DMS114 treated with DMSO at 0.1 percent for 48 hours (cell line): ENCODE measurements at regions not wholly inside any gene's neighbourhood (a gene's known extent, or its start where the extent isn't known, plus 50 kb on each side); places are given as distances from the start of the nearest gene placed in this dataset.

ENCODE experiments used
- DNase-seq: peaks from one replicate; lab custom pipeline; 2025; ENCODE audit not compliant: unreplicated experiment; lab: John Stamatoyannopoulos, UW

DNA sequence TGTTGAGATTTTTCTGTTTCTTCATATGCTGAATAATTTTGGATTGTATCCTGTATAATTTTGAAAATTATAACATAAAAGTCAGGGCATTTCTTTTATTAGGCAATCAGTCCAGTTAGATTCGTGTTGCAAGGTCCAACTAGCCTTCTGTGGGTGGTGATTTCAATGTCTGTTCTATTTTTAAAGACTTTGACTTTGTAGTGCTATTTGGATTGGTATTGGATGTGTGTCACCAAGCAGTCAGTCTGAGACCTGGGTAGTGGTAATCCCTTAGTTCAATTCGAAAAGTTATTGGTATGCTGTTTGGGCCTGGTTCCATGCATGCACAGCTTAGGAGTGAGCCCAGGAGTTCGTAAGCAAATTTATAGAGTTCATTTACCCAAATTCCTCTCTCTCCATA is 82.2 kb downstream of the EPDR1 start:
- DNase-seq: no peak

DNA sequence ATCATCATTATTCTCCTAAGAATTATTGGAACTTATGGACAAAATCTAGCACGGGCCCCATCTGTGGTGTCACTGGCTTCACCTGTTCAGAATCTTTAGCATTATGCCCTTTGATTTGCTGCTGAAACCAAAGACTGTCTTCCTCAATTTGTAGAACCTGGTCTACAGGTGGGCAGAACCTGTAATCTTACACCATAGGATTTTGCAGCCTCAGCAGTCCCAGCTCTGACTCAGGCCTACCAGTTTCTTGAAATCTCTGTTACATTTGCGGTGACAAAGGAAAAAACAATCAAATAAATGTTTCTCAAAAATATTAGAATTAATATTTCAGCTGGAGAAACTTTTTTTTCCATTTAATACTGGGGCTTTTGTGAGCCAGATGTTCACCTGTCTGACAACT is 86.1 kb downstream of the EPDR1 start:
- DNase-seq: no peak

DNA sequence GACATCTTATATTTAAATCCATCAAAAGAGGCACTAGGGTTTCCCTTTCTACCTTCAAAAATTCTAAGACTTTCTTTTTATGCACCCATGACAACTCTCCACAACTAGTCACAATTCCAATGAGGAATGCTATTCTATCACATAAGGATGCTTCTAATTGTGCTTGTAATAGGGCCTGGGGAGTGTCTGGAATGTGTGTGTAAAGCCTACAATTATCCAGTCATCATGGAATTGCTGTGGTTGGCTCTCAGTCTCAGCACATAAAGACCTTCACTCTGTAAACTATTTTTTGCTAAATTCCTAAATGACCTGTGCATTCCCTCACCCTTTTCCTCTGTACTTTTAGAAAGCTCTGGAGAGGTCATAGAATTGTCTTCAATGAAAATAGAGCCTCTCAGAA is 86.7 kb downstream of the EPDR1 start:
- no peak for DNase-seq

DNA sequence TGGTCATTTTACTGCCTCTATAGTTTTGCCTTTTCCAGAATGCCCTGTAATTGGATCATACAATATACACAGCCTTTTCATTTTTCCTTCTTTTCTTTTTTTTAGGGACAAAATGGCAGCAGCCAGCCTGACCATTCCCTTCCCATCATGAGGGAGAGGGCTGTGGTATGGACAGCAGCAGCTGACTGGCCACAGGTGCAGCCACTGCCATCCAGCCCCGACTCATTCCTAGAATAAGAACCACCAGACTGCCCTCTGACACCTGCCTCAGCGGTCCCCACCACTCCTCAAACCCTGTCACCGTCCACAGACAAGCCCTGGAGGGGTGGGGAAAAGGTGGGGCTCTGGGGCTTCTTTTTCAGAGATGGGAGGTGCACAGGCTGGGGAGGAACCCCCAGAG is 92.8 kb downstream of the EPDR1 start:
- no peak for DNase-seq

DNA sequence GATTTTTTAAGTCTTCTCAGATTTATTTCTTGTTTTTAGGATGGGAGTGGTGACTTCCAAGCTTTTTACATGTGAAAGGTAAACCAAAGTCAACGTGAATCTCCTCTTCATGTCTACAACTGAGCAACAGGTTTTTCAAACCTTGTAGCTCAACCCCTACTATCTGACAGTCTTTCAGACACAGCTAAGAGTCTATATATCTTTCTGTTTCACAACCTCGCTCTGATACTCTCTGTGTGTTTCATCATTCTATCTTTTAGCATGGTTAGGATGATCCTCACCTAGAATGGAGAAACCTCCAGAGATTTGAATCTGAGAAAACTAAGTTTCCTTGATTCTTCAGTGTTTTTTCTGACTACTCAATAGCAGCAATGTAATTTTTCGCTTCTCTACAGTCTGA is 96.1 kb downstream of the EPDR1 start:
- no peak for DNase-seq

DNA sequence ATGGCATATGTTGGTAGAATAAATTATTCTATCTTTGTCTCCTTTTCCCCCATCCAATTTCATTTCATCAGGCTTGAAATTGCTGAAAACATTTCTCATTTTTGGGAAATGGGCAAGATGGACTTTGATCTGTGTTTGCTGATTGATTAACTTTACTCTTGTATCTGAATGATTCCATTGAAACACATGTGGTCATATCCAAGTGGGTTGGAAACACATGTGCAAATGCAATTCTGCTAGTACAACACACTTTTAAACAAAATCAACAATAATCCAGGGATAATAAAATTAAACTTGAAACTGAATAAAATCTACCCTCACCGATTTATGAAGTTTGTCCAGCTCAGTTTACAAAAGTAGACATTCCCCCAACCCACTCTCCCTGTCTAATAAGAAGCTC is 96.9 kb downstream of the EPDR1 start:
- DNase-seq: no peak

DNA sequence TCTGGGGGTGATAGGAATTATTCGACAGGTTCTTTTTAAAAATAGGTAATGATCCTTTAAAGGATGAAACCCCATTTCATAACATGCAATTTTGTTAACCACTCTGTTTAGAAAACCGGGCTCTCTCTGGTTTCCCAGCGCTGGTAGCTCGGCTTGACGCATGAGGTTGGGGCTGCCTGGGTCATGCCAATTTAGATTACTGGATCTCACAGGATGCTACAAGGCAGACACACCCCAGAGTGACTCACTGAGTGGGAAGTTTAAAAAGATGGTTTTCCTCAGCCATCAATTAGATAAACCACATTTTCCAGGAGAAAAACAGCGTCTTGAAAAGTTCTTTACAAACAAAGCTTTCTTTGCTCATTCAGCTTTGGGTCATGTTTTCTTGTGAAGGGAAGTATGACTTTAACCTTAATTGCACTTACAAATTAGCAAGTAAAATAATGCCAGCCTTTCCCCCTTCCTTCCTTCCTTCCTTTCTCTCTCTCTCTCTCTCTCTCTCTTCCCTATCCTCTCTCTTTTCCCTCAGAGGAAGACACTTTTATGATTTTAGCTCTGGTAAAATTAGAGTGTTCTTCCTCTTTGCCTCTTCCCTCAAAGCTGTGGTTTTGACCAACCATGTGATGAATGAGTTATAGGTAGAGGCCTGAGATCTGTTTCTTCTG is 99.8 kb downstream of the EPDR1 start:
- DNase-seq: no peak

DNA sequence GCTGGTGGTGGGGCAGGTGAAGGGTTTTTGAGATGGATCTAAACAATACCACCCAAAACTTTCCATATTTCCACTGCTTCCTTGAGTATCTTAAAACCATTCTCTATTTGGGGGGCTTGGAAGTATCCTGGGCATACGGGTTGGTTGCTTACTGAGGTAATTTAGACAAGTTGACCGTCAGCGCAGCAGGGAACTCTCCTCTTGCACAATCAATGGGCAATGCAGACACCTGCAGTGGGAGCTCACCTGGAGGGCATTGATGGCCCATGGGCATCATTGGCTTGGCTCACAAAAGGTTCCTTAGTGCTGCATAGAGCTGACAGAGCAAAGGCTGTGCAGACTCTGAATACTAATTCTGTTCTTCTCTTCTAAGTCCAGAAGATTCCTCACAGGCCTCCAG is 101.5 kb downstream of the EPDR1 start:
- no peak for DNase-seq

DNA sequence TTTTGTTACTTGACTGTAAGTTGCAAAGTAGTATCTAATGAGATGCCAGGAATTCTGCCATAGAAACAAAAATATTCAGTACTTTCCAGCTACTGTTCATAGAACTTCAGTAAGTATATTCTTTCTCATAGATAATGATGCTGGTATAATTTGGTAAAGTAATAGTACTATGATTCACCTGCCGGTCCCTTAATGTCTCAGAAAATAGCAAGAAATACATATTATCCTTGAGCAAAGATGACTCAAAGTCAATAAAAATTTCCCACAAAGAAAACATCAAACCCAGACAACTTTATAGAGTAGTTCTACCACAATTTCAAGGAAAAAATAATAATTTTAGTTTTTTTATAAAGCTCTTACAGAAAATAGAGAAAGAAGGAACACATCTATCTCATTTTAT is 105.4 kb downstream of the EPDR1 start:
- no peak for DNase-seq

DNA sequence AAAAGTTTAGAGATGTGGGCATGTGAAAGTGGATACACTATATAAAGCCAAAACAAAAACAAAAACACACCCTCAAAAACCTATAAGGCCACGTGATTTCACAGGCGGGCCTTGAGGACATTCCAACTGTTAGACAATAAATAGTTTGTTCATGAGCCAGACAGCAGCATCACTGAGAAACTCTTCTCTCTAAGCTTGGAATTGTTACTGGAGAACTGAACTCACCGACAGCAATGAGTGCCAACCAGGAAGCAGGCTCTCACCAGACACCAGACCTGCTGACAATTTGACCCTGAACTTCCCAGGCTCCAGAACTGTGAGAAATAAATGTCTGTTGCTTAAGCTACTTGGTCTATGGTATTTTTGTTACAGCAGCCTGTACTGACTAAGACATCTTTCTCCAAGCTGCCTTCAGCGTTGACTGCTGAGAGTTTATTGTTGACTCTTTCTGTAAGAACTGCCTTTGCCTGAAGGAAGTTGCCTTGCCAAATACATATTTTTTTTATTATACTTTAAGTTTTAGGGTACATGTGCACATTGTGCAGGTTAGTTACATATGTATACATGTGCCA is 107.5 kb downstream of the EPDR1 start:
- no peak for DNase-seq

DNA sequence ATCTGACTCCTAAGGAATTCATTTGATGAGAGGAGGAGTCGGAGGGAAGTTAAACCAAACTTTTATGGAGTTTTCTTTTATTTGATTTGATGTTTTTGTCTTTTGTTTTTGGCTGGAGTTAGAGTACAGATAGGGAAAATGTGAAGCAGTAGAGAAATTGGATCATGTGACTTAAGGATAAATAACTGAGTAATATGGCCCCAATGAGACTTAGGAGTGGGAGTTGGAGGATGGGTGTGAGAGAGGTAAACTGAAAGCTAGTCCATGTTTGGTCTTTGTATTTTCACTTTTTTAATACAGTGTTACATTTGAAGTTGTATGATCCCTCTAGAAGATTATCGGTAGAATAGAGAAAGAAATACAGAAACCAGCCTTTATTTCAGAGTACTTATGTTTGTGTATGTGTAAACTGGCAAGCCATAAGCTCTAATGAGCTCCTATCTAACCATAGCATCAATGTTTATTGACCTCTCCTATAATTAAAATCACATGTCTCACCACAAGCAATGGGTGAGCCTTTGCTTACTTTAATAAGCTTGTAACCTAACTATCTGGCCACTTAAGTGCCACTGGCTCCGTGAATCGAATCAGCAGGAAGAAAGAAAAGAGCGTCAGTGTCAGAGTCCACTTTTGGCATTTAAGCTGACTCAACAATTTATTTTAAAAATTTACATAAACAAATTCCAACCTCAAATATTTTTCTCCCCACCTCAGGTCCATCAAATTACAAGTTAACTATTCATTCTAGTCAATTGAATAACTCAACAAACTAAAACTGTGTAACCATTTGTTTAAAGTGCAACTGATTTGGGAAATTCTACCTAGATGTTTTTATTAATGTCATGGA is 113.8 kb downstream of the EPDR1 start:
- DNase-seq: no peak

DNA sequence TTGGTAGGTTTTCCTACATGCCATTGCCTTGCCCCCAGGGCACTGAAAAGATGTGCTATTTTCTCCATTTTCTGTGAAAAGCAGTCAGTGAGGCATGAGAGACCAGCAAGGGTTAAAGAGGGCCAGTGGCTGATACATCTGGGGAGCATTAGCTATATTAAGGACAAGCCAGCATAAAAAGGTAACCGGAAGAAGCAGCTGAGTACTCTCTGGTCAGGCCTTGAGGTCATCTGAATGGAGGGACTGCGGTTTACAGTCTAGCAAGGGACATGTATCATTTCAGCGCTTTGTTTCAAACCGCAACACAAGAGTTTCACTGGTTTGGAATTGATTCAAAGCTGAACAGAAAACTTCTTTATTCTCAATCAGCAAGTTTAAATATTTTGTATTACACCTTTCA is 120.4 kb downstream of the EPDR1 start:
- DNase-seq: no peak

DNA sequence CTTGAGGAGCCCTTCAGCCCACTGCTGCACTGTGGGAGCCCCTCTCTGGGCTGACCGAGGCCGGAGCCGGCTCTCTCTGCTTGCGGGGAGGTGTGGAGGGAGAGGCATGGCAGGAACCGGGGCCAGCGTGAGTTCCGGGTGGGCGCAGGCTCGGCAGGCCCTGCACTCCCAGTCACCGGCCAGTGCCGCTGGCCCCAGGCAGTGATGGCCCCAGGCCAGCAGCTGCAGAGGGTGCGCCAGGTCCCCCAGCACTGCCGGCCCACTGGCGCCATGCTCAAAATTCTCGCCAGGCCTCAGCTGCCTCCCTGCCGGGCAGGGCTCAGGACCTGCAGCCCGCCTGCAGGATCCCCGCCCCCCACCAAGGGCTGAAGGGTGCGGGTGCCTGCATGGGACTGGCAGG is 128.4 kb upstream of the STARD3NL start:
- no peak for DNase-seq

DNA sequence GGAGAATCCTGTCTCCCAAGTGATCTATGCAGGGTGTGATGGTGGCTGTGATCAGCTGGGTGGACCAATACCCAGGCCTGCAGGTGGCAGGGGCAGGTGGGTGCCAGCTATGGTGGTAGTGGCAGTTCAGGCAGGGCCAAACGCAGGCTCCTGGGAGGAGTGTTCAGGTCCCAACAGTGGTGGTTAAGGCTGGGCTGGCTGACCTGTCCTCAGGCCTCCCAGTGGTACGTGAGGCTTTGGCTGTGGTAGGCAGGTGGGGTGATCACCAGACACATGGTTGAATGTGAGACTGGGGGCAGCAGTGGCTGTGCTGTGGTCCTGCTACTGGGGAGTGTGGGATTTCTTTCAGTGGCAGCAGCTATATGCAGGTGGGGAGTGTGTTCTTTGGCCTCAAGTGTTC is 126.7 kb upstream of the STARD3NL start:
- no peak for DNase-seq

DNA sequence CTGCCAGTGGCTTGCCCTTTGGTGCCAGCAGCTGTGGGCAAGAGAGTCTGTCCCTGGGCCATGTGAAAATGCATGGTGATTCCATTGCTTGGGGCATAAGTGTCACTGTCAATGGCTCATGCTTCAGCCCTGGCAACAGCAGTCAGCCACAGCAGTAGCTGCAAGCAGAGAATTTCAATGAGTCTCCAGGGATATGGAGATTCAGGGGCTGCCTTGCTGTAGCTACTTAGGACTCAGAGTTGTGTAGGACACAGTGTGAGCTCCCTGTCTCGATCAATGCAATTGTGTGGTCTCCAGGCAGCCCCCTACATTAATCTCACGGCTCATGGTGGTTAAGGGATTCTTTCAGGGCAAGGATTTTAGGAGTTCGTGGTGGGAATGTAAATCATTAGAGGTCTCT is 126.3 kb upstream of the STARD3NL start:
- DNase-seq: no peak

DNA sequence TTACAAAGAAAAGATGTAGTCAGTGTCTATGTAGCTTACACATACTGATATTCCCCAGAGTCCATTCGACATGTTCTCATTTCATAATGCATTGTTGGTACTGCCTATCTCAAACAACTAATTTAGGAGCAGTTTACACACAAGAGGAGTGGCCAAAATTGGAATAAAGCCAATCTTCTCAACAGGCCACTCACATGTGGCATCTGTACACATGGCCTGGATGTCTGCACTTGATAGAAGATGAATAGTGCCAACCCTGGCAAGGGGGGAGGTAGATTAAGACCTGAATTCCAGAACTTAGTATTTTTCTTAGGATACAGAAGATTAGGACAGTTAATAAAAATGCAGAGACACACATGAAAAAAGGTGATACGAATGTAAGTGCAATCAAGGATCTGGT is 125.3 kb upstream of the STARD3NL start:
- no peak for DNase-seq

DNA sequence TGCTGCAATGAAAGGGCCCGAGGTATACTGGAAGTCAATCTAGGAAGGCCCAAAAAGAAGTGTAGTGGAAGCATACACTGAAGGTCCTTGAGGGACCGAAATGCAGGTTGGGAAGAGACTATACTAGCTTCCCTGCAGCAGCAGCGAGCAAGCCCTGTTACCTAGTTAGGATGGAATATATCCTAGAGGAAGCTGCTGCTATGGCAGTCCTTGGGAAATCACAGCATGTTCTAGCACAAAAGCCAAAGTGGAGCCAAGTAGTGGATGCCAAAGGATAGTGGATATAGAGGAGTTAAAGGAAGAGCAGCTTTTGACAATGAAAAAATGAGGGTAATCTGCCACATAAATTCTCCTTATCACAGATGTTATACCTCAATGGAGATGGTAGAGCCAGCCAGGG is 123.8 kb upstream of the STARD3NL start:
- no peak for DNase-seq

DNA sequence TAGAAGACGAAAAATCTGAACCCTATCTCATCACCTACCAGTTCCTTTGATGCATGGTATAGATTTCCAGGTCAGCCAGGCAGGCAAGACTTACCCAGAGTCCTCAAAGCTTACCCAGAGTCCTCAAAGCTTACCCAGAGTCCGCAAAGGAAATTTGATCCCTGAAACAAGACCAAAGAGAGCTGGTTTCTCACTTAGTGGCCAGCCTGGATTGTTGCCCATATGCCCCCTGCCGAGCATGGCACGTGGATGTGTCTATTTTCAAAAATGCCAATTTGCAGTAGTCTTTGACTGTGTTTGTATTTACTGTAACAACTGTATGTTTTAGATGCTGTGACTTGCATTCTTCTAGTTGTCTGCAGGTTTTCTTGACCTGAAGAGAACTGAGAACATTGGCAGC is 120.2 kb upstream of the STARD3NL start:
- DNase-seq: no peak

DNA sequence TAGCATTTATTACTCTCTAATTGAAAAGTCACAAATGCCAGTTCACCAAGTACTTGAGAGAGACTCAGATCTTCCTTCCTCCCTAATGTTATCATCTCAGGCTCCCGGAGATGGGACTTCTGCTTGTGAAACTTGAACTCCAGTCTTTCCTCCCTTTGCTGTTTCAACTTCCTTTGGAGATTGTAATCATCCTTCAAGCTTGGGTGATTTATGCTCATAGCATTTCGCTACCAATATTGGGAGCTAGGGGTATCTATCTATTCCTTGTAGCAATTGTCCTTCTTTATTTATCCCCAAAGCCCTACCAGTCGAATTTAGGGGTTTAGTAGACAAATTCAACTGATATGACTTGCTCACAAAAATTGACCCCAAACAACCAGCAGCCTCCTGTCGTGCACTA is 117.9 kb upstream of the STARD3NL start:
- no peak for DNase-seq

DNA sequence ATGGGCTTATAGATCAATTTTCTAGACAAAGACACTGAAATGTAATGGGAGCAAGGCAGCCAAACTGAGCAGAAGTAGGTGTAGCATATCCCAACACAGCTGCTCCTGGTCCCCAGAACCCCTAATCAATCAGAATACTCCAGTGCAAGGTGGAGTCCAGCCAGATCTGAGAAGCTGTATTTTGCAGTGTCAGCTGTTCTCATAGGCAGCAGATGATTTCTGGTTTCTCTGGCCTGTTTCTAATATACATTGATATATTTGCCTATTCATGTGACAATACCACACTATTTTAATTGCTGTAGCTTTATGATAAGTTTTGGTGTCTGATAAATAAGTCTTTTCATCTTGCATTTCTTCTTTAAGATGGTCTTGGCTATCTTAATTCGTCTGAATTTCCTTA is 117.4 kb upstream of the STARD3NL start:
- DNase-seq: no peak

DNA sequence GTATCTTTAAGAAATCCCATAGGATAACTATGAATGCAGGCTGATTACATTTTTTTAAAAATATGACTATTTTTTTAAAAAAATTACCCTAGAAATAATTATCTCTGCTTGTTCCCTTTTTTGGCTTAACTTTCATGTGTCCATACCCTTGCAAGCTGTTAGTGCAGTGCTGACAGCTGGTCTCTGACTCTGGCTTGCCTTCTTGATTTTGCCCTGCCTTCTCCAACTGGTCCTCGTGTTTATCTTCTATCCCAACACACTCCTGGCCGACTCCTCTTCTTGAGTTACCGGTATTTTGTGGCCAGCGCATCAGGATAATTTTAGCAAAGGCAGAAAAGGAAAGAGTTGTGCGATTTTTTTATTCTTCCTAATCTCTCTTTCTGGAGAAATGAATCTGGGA is 111.7 kb upstream of the STARD3NL start:
- no peak for DNase-seq

DNA sequence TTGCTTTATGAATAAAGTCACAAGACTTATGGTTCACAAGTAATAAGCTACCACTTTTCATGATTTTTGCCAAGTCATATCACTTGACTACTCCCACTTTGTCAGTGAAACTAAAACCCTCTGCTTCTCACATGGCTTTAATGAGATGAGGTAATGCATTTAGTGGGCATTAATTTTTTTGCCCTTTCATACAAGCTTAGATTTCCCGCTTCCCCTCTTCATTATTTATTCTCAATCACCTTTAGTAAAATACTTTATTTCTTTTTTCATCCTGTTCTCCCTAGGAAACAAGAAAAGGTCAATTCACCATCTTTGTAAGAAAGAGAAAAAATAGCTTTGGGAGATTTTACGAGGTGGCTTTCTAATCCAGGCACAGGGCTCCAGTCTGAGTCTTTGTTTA is 109.6 kb upstream of the STARD3NL start:
- no peak for DNase-seq

DNA sequence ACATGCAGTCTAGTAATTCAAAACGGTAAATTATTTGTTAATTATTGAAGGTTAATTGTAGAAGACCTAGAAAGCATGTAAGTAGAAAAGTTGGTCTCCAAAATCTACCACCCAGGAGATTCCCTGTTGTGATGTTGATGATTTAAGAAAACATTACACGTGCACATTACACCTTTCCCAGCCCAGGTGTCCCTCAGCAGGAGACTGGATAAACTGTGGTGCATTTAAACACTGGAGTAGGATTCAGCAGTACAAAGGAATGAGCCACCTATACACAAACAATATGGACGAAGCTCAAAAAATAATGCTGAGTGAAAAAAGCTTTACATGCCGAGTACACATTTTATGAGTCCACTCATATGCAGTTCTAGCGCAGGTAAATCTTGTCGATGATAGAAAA is 109.0 kb upstream of the STARD3NL start:
- DNase-seq: no peak
